ENCODE measurements at regions not wholly inside any gene's neighbourhood (a gene's known extent, or its start where the extent isn't known, plus 50 kb on each side); places are given as distances from the start of the nearest gene placed in this dataset.

- Histone ChIP-seq H3K4me3 (ENCODE audit: low read depth, low read length, poor library complexity, severe bottlenecking) (no peak overlapping the region), H3K4me2 (ENCODE audit: low read length) (no peak overlapping the region), H4K20me1 (ENCODE audit: insufficient read depth, low read length) (no peaks in the 10 kb centered on the region), H3K27ac (ENCODE audit: low read depth, low read length, poor library complexity, severe bottlenecking) (no peak overlapping the region), H3K9me2 (ENCODE audit: insufficient read depth, low read length) (no peaks in the 10 kb centered on the region), H3K79me2 (ENCODE audit: insufficient read depth, low read depth, low read length) (no peaks in the 10 kb centered on the region), H3K9me3 (ENCODE audit: low read length) (no peaks in the 10 kb centered on the region), H2AFZ (ENCODE audit: low read length) (no peak overlapping the region), H3K4me1 (ENCODE audit: insufficient read depth, low read length, poor library complexity, severe bottlenecking) (no peaks in the 10 kb centered on the region), H3K36me3 (ENCODE audit: insufficient read depth, low read length) (no peaks in the 10 kb centered on the region)
- POLR2A ChIA-PET = interaction anchor here (0.5 kb wide), 1 partner anchor 760 kb away, joined by 3 read pairs; no protein-coding TSS in a partner anchor
- CTCF ChIA-PET (ENCODE audit: unreplicated experiment) = no interaction called here
- no peak for TF ChIP-seq EZH2phosphoT487 (IDR thresholded peaks at IDR 0.05; ENCODE audit: borderline replicate concordance, low read depth, low read length)
- TF ChIP-seq, protein P1, sequence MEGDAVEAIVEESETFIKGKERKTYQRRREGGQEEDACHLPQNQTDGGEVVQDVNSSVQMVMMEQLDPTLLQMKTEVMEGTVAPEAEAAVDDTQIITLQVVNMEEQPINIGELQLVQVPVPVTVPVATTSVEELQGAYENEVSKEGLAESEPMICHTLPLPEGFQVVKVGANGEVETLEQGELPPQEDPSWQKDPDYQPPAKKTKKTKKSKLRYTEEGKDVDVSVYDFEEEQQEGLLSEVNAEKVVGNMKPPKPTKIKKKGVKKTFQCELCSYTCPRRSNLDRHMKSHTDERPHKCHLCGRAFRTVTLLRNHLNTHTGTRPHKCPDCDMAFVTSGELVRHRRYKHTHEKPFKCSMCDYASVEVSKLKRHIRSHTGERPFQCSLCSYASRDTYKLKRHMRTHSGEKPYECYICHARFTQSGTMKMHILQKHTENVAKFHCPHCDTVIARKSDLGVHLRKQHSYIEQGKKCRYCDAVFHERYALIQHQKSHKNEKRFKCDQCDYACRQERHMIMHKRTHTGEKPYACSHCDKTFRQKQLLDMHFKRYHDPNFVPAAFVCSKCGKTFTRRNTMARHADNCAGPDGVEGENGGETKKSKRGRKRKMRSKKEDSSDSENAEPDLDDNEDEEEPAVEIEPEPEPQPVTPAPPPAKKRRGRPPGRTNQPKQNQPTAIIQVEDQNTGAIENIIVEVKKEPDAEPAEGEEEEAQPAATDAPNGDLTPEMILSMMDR (conservative IDR thresholded peaks at IDR 0.05; ENCODE audit: low read length) = no peak
- intact Hi-C loops (cut with micrococcal nuclease; ENCODE audit: unreplicated experiment) = no loop called here
- no TSS peak for BruUV-seq (replicated peaks)
- DNase-seq (ENCODE audit: low spot score) = no peak
Observed at GRCh38 chr16:26524846-26525245, 541.9 kb upstream of the C16orf82 start.

DNA sequence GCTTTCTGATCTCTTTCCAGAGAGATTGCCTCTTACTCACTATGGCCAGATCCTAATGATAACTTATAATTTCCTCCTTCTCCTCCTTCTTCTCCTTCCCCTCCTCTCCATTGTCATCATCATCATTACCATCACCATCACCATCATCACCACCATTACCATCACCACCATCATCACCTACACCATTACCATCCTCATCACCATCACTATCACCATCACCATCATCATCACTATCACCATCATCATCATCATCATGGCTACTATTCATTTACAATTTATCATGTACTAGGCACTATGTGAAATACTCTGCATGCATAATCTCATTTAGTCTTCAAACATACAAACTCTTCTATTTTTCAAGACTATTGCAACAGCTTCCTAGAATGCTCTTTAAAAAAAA, 540.9 kb upstream of the C16orf82 start:
- no peak overlapping the region for H3K27ac ChIP-seq (ENCODE audit: low read depth, low read length, poor library complexity, severe bottlenecking)
- H3K4me1 ChIP-seq (ENCODE audit: insufficient read depth, low read length, poor library complexity, severe bottlenecking) = no peaks in the 10 kb centered on the region
- no peaks in the 10 kb centered on the region for H4K20me1 ChIP-seq (ENCODE audit: insufficient read depth, low read length)
- H3K4me2 ChIP-seq (ENCODE audit: low read length) = no peak overlapping the region
- H3K79me2 ChIP-seq (ENCODE audit: insufficient read depth, low read depth, low read length) = no peaks in the 10 kb centered on the region
- H3K9me3 ChIP-seq (ENCODE audit: low read length) = no peaks in the 10 kb centered on the region
- no TSS peak for BruUV-seq (replicated peaks)
- ChIA-PET POLR2A (no interaction called here), CTCF (ENCODE audit: unreplicated experiment) (no interaction called here)
- no peak for DNase-seq (ENCODE audit: low spot score)
- intact Hi-C loops (cut with micrococcal nuclease; ENCODE audit: unreplicated experiment) = no loop called here
- H3K4me3 ChIP-seq (ENCODE audit: low read depth, low read length, poor library complexity, severe bottlenecking) = no peak overlapping the region
- TF ChIP-seq, protein P1 (conservative IDR thresholded peaks at IDR 0.05; ENCODE audit: low read length) = no peak
- TF ChIP-seq EZH2phosphoT487 (IDR thresholded peaks at IDR 0.05; ENCODE audit: borderline replicate concordance, low read depth, low read length) = no peak
- H2AFZ ChIP-seq (ENCODE audit: low read length) = no peak overlapping the region
- H3K9me2 ChIP-seq (ENCODE audit: insufficient read depth, low read length) = no peaks in the 10 kb centered on the region
- no peaks in the 10 kb centered on the region for H3K36me3 ChIP-seq (ENCODE audit: insufficient read depth, low read length)

DNA sequence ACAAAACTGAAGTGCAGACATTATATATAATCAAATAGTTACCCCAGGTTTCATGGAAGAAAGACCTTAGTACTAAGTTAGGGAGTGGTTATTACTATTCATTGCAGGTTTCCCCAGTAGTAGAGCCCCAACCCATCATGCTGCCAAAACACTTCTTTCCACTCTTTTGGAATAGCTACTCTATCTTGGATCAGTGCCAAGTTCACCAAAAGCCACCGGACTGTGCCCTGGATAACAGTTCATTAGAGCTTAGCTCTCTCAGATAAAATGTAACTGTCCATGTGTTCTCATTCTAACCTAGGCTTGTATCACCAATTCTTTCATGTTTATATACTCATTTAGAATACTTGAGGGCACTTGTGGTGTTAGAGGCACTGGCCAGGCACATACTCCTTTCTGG, 540.1 kb upstream of the C16orf82 start:
- intact Hi-C loops (cut with micrococcal nuclease; ENCODE audit: unreplicated experiment) = no loop called here
- Histone ChIP-seq H3K79me2 (ENCODE audit: insufficient read depth, low read depth, low read length) (no peaks in the 10 kb centered on the region), H3K4me3 (ENCODE audit: low read depth, low read length, poor library complexity, severe bottlenecking) (no peak overlapping the region), H3K4me1 (ENCODE audit: insufficient read depth, low read length, poor library complexity, severe bottlenecking) (no peaks in the 10 kb centered on the region), H3K9me3 (ENCODE audit: low read length) (no peaks in the 10 kb centered on the region), H3K36me3 (ENCODE audit: insufficient read depth, low read length) (no peaks in the 10 kb centered on the region), H3K4me2 (ENCODE audit: low read length) (no peak overlapping the region), H3K27ac (ENCODE audit: low read depth, low read length, poor library complexity, severe bottlenecking) (no peak overlapping the region), H3K9me2 (ENCODE audit: insufficient read depth, low read length) (no peaks in the 10 kb centered on the region), H2AFZ (ENCODE audit: low read length) (no peak overlapping the region), H4K20me1 (ENCODE audit: insufficient read depth, low read length) (no peaks in the 10 kb centered on the region)
- ChIA-PET POLR2A (no interaction called here), CTCF (ENCODE audit: unreplicated experiment) (no interaction called here)
- no peak for DNase-seq (ENCODE audit: low spot score)
- no peak for TF ChIP-seq EZH2phosphoT487 (IDR thresholded peaks at IDR 0.05; ENCODE audit: borderline replicate concordance, low read depth, low read length)
- TF ChIP-seq, protein P1 (conservative IDR thresholded peaks at IDR 0.05; ENCODE audit: low read length) = no peak
- BruUV-seq (replicated peaks) = no TSS peak
